Epithelial cell of esophagus (primary cell): ENCODE measurements at regions not wholly inside any gene's neighbourhood (a gene's known extent, or its start where the extent isn't known, plus 50 kb on each side); places are given as distances from the start of the nearest gene placed in this dataset.

Experiments
- DNase-seq: peaks from one replicate; pipeline ENCODE4 v3.0.0; 2010; ENCODE audit warnings: low read depth
- H3K4me3 ChIP-seq: 2 replicates; pipeline ENCODE4 v1.5.1; 2011; ENCODE audit warnings: mild to moderate bottlenecking, low read length, control low read depth
- CTCF ChIP-seq: IDR thresholded peaks from 2 replicates; pipeline ENCODE4 v1.5.1; 2011; ENCODE audit warnings: low read depth, mild to moderate bottlenecking, low read length, control low read depth, inconsistent platforms; ENCODE audit not compliant: insufficient read depth; ENCODE audit errors: missing control alignments

- no peak for DNase-seq
- no peak overlapping the region for H3K4me3 ChIP-seq
- no peak for TF ChIP-seq CTCF
Observed at GRCh38 chr3:127483902-127484591, 106.5 kb downstream of the TPRA1 start.

- TF ChIP-seq CTCF: no peak
- no peak overlapping the region for H3K4me3 ChIP-seq
- no peak for DNase-seq
Observed at GRCh38 chr3:127483005-127483641, 107.4 kb downstream of the TPRA1 start.

- H3K4me3 ChIP-seq: no peak overlapping the region
- TF ChIP-seq CTCF: no peak
- DNase-seq: no peak
Observed at GRCh38 chr3:127482216-127483004, 108.1 kb downstream of the TPRA1 start.

- TF ChIP-seq CTCF: no peak
- no peak for DNase-seq
- no peak overlapping the region for H3K4me3 ChIP-seq
Observed at GRCh38 chr3:127480196-127480954, 110.2 kb downstream of the TPRA1 start.

- TF ChIP-seq CTCF: no peak
- no peak for DNase-seq
- H3K4me3 ChIP-seq: no peak overlapping the region
Observed at GRCh38 chr3:127479449-127479848, 111.1 kb downstream of the TPRA1 start.

- TF ChIP-seq CTCF: no peak
- DNase-seq: no peak
- H3K4me3 ChIP-seq: no peak overlapping the region
Observed at GRCh38 chr3:127478922-127479321, 111.6 kb downstream of the TPRA1 start.
